Cardiac fibroblast (primary cell): ENCODE measurements at regions not wholly inside any gene's neighbourhood (a gene's known extent, or its start where the extent isn't known, plus 50 kb on each side); places are given as distances from the start of the nearest gene placed in this dataset.

ENCODE experiments used
- DNase-seq, 2 donors: peaks; one replicate each; pipeline versions ENCODE4 v3.0.0 to v3.0.0-alpha.2; 2010; ENCODE audit warnings: low read depth in 2 of 2
- H3K4me3 ChIP-seq, 2 donors: replicated peaks in 1 of 2; 1 replicate in 1 of 2; 2 replicates in 1 of 2; pipeline ENCODE4 v1.5.1; 2011; ENCODE audit warnings: low read depth in 2 of 2, low read length in 2 of 2, mild to moderate bottlenecking in 2 of 2, moderate library complexity in 1 of 2
- TF ChIP-seq, protein P1 (sequence below): IDR thresholded peaks from one replicate; pipeline ENCODE4 v1.5.1; 2011; ENCODE audit warnings: low read depth, mild to moderate bottlenecking, low read length, inconsistent platforms

DNA sequence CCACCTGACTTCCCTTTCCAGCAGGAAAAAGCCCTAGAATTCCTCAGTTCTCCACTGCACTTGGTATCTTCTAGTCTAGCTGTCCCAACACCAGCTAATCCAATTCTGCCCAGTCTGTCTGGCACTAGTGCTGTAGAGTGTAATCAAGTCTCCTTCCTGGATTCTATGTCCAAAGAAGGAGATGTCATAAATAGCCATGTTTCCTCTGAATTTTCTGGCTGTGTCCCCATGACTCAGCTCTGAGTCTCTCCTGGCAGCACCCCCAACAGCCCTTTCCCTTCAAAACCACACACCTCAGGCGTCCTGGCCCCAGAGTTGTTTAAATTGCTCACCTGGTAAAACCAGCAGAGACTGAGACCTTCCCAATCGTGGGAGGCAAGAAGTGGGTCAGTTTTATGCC lies 197.2 kb downstream of the GRXCR1 start:
- TF ChIP-seq, protein P1, sequence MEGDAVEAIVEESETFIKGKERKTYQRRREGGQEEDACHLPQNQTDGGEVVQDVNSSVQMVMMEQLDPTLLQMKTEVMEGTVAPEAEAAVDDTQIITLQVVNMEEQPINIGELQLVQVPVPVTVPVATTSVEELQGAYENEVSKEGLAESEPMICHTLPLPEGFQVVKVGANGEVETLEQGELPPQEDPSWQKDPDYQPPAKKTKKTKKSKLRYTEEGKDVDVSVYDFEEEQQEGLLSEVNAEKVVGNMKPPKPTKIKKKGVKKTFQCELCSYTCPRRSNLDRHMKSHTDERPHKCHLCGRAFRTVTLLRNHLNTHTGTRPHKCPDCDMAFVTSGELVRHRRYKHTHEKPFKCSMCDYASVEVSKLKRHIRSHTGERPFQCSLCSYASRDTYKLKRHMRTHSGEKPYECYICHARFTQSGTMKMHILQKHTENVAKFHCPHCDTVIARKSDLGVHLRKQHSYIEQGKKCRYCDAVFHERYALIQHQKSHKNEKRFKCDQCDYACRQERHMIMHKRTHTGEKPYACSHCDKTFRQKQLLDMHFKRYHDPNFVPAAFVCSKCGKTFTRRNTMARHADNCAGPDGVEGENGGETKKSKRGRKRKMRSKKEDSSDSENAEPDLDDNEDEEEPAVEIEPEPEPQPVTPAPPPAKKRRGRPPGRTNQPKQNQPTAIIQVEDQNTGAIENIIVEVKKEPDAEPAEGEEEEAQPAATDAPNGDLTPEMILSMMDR: no peak
- DNase-seq: no peak
- H3K4me3 ChIP-seq: no peak overlapping the region

DNA sequence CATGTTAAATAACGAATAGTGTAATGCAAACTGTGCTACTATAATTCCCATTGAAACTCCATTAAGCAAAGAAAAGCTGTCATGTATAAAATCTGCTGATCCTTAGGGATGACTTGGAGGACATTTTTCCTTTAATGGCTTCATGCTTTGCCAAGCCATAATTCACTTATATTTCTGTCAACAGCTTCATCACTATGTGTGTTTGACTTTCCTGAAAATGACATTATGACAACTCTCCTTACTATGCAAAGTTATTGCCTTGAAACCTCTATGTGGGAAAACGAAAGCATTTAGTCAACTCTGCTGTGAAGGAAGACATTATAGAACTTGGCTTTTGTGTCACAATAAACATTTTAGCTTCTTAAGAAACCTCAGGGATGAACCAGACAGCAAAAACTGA lies 210.5 kb downstream of the GRXCR1 start:
- TF ChIP-seq, protein P1: no peak
- H3K4me3 ChIP-seq: no peak overlapping the region
- DNase-seq: no peak

DNA sequence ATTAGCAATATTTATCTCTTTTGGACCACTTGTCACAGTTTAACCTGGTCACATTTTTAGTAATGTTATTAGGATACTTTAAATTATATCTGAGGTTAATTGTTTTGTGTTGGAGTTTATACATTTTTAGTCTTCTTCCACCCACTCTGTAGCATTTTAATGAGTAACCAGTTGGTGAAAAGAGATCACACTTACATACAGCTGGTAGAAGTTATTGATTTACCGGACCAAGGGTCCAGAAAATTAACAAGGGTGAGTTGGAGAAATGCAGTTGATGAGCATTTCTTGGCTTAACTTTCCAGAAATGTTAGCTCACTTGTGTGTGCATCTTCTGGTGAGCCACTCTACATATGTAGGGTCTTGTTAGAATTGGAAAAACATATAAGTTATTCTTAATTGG lies 219.6 kb downstream of the GRXCR1 start:
- no peak overlapping the region for H3K4me3 ChIP-seq
- TF ChIP-seq, protein P1: no peak
- DNase-seq: no peak

DNA sequence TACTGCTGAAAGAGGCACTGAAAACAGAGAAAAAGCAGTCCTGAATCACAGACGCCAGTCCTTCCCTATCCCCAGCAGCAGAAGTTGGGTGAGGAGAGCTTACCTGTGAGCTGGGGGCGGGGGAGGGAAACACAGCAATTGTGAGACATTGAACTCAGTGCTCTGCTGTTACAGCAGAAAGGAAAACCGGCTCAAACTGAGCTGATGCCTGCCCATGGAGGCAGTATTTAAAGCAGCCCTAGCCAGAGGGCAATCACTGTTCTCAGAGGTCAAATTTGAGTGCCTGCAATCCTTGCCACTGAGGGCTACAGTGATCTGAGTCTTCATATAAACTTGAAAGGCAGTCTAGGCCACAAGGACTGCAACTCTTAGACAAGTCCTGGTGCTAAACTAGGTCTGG lies 220.7 kb downstream of the GRXCR1 start:
- no peak overlapping the region for H3K4me3 ChIP-seq
- TF ChIP-seq, protein P1: no peak
- DNase-seq: no peak

DNA sequence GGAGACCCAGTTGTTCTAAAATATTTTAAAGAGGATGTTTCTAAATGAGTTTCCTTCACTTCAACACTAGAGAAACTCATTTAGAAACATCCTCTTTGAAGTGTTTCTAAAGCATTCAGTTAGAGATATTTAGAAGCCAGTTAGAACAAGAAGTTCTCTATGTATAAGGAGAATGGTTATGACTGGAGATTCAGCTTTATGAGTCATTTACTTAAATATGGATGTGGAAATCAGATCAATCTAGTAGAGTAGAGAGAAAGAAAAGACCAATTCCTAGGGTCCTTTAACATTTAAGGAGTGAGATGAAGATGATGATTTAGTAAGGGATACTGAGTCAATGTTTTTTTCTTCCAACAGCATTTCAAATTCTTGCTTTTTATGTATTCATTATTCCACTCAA lies 234.1 kb downstream of the GRXCR1 start:
- DNase-seq: no peak
- no peak overlapping the region for H3K4me3 ChIP-seq
- TF ChIP-seq, protein P1: no peak

DNA sequence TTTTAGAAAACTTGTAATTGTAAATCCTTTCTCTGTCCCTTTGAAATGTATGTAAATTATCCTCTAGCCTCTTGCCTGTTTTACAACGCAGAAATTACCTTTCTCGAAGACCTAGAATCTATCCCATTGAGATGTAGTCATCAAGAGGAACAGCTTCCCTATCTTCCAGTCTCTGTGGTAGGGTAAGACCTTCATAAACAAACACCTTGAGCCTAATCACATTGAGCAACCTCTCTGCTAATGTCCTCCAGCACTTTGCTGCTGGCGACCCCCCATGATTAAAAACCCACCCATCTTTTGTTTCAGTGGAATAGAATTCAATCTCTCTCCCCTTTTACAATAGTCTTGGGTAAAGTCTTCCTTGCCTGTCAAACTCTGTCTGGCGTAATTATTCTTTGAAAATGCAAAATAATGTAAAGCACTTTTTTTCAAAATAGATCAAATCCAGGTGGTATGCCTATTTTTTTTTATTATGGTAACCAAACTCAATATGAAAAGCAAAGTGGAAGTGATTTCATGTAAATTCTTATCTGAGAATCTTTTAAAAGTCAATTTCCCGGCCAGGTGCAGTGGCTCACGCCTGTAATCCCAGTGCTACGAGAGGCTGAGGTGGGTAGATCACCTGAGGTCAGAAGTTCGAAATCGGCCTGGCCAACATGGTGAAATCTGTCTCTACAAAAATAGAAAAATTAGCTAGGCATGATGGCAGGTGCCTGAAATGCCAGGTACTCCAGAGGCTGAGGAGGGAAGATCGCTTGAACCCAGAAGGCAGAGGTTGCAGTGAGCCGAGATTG lies 237.9 kb downstream of the GRXCR1 start:
- no peak for DNase-seq

More for the DNA sequence above, 237.9 kb downstream of the GRXCR1 start:
- no peak overlapping the region for H3K4me3 ChIP-seq
- TF ChIP-seq, protein P1: no peak
